Kidney capillary endothelial cell (primary cell): ENCODE measurements at regions not wholly inside any gene's neighbourhood (a gene's known extent, or its start where the extent isn't known, plus 50 kb on each side); places are given as distances from the start of the nearest gene placed in this dataset.
"Not testable (repeated sequence)": the region's sequence is repeated elsewhere in the genome, so short reads cannot be mapped to it uniquely, and the experiment has no call there.

Experiments used
- DNase-seq: peaks from one replicate; pipeline ENCODE4 v3.0.0-alpha.2; 2018; ENCODE audit warnings: low spot score

DNA sequence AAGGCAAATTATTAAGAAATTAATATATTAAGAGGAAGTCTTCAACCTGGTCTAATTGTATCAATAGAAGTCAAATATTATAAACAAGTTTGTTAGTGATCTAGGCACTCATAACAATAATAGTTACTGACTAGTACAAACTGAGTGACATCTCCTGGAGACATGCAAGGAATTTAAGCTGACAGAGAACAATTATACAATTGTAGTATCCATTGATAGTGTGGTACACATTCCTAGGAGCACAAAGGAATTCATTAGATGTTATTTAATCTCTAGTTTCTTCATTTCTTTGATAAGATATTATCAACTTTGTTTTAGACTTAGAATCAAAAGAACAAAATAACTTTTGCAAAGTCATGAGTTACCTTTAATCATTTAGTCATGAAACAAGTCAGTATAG lies 1048.6 kb downstream of the PCDH7 start:
- DNase-seq, result no peak

DNA sequence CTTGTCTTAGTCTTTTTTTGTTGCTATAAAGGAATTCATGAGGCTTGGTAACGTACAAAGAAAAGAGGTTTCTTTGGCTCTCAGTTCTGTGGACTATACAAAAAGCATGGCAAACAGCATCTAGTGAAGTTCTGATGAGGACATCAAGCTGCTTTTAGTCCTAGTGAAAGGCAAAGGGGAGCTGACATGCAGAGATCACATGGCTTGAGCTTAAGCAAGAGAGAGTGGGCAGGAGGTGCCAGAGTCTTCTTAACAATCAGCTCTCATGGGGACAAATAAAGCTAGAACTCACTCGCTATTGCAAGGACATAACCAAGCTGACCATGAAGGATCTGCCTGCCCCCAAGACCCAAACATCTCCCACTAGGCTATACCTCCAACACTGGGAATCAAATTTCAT lies 1063.1 kb downstream of the PCDH7 start:
- DNase-seq, result no peak

DNA sequence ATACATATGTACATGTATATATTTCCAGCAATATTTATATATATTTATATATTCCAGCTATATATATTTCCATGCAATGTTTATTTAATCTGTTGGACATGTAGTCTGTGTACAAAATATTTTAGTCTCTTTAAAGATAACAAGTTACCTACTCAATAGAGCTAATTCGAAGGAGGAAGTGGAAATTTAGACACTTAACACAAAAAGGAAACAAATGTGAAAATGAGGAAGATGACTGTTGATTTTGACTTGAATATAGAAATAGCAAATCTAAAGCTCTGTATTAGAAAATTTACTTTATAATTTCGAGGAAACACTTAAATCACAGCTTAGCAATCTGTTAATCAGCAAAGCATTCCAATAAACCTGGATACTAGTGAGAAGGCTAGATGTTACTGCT lies 1064.4 kb downstream of the PCDH7 start:
- DNase-seq, result no peak

DNA sequence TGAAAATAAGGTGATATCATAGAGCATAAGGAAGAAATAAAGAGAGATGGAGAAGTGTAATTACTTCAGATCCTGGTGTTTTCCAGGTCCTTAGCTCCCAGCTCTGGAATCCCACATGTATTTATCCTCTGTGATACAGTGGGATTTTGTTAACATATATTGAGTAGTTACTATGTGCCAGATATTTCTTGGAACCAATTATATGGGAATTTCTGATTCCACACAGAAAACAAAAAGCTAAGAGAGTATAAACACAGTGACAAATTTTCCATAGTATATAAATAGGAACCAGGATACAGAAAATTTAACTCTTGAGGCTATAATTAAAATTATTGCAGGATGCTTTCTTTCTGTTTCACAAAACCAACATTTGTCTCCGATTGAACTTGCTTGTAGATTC lies 1067.5 kb downstream of the PCDH7 start:
- no peak for DNase-seq

DNA sequence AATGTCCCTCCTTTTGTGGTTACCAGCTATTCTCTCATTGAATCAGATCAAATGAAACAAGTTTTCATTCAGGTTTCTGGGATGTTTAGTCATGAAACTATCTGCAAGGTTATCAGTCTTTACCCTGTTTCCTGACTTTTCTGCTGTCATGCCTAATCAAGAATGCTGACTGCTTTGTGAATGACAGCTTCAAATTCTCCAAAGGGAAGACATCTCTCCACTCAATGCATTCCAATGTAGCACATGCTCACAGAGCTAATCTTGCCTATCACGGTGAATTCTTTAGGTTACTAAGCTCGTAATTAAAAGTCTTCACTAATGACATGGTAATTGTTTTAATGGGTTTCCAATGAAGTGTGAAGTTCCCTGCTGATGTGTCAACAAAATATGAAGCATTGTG lies 1068.5 kb downstream of the PCDH7 start:
- DNase-seq, result no peak

DNA sequence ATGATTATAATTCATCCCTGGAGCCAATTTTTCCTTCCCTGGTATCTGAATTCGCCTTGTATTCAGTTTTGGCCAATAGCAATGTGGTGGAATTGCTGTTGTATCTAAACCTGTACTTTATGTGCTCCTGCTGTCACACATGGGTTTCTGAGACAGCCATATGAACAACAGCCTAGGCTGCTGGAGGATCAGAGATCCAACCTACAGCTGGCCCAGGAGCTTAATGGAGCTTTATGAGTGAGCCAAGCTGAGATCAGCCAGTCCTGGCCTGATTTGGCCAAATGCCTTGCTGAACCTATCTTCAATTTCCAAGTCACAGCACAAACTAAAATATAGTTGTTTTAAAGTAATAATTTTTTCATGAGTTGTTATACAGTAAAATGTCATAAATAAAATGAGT lies 1071.5 kb downstream of the PCDH7 start:
- no peak for DNase-seq

DNA sequence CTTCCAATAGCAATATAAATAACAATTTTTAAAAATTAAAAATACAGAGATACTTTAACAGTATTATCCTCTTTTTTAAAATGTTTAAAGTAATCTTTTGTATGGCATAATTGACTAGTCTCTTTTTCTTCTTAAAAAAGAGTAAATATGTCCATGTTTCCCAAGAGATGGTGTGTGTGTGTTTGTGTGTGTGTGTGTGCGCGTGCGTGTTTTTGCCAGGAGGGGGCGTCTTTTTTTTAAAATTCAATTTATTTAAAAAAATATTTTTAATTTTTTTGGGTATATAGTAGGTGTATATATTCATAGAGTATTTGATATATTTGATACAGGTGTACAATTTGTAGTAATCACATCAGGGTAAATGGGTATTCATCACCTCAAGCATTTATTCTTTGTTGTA lies 1073.7 kb downstream of the PCDH7 start:
- DNase-seq, result no peak

DNA sequence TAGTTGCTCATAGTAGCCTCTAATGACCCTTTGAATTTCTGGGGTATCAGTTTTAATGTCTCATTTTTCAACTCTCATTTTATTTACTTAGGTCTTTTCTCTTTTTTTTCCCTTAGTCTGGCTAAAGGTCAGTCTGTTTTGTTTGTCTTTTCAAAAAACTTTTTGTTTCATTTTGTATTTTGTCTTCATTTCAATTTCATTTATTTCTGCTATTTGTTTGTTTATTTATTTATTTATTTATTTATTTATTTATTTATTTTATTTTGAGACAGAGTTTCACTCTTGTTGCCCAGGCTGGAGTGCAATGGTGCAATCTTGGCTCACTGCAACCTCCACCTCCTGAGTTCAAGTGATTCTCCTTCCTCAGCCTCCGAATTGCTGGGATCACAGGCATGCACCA lies 1076.9 kb downstream of the PCDH7 start:
- DNase-seq, result not testable (repeated sequence)

DNA sequence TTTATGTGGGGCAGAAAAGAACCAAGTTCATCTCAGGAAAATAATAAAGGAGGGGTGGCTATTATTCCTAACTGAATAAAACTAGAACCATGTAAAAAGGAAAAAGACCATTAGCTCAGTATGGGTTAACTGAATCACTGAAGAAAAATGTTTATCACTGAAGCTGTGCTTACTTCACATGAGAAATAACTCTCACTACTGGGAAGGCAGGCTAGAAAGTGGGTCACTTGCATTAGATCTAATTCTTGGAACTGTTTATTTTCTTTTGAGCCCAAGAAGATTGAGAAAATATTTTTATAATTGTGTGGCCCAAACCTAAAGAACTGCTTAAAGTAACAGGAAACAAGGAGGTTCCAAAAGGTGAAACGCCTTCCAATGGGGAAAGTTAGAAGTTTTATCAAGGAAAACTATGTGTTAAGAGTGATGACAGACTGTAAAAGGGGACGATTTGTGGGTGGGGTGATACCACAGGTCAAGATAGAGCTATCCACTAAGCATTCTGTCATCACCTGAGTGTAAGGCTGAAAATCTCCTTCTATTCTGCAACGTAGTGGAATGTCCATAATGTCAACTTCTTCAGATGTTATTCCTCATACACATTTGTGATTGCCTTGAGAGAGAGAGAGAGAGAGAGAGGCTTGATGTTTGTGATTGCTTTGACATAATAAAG lies 1083.5 kb downstream of the PCDH7 start:
- DNase-seq, result no peak

DNA sequence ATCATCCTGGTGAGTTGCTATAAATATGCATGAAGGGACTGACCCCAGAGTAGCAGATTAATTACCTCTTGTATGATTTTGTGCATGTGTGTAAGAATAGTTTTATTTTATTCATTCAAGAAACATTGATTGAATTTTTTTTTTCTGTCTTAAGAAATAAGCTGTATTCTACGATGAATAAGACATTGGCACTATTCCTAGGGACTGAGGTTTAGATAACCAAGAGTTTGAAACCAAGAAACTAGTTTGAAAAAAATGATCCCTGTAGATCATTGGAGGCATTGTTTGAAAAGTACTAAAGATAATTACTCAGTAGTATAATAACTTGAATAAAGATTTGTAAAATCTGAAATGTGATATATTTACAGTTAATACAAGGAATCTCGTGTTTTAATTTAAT lies 1086.9 kb downstream of the PCDH7 start:
- DNase-seq, result no peak

DNA sequence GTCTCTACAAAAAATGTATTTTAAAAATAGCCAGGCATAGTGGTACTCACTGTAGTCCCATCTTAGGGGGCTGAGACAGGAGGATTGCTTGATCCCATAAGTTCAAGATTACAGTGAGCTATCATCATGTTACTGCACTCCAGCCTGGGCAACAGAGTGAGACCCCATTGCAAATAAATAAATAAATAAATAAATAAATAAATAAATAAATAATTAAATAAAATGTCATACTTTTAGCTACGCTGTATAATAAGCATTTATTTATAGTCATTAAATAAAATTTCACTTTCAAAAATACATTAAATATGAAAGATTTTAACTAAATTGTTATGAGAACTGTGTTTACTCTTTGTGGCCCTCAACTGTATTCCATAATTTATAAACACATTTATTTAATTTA lies 1124.2 kb downstream of the PCDH7 start:
- no peak for DNase-seq

DNA sequence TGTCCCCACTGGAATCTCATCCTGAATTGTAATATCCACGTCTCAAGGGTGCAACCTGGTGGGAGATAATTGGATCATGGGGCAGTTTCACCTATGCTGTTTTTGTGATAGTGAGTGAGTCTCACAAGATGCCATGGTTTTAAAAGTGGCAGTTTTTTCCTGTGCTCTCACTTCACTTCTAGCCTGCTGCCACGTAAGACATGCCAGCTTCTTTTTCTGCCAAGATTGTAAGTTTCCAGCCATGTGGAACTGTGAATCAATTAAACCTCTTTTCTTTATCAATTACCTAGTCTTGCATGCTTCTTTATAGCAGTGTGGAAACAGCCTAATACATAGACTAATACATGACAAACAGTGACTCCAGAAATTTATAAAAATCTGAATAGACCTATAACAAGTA lies 1131.8 kb downstream of the PCDH7 start:
- DNase-seq, result no peak

DNA sequence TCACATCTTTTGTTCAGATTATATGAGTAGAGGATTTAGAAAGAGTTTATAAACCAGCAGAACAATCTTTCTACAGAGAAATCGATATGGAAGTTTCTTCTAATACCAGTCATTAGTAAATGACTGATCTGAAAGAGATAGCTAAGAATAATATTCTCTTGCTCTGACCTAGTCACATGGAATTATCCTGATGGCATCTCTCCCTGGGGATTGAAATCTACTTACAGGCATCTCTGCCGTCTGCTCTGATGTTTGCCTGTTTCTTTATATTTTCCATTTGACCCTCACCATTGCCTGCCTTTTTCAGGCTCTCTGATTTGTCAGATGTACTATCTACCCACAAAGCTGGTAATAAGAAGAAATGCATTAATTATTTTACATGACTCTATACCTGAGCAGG lies 1157.3 kb downstream of the PCDH7 start:
- DNase-seq, result no peak

DNA sequence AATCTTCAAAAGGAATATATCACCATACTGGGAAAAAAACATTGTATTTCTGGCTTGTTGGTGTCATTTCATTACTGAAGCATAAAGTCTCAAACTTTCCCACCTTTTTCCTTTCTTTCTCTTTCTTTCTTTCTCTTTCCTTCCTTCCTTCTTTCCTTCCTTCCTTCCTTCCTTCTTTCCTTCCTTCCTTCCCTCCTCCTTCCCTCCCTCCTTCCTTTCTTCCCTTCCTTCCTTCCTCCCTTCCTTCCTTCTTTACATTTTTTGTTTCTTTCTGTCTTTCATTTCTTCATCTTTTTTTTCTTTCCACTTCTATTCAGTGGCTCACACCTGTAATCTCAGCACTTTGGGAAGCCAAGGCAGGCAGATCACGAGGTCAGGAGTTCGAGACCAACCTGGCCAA lies 1160.7 kb downstream of the PCDH7 start:
- DNase-seq, result not testable (repeated sequence)

DNA sequence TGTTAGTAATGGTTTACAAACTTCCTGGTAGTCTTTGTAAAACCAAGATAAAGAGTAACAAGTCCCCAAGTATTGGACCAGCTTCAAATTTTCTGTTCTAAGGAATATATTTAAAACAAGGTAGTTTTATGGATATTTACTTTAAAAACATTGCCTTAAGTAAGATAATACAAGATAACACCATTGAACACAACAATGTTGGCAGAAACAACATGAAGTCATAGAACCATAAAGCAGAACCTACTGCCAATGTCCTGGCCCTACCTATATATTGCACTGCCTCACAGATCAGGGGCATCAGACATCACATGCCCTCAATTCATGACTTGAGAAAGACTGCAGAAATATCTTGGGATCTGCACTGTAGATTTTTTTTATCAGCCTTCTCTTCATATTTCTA lies 1176.2 kb downstream of the PCDH7 start:
- DNase-seq, result no peak

DNA sequence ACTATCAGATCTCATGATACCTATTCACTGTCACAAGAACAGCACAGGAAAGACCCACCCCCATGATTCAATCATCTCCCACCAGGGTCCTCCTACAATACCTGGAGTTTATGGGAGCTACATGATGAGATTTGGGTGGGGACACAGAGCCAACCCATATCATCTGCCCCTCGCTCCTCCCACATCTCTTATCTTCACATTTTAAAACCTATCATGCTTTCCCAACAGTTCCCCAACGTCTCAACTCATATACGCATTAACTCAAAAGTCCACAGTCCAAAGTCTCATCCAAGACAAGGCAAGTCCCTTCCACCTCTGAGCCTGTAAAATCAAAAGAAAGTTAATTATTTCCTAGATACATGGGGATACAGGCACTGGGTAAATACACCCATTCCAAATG lies 1185.2 kb downstream of the PCDH7 start:
- DNase-seq, result no peak

DNA sequence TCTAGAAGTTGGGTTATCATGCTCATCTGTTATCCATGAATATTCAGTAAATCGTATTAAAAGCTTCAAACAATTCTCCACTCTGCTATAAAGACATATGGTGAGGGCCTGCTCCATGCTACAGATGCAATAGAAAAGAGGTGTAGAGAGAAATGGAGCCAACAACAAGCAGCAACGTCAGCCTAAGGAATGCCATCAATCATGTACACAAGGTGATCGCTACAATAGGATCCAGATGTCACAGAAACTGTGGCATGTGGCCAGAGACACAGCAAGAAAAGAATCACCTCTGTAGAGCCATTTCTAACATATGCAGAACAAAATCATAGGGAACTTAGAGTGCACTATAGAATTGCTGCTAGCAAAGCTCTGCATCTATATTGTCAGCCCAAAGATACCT lies 1188.1 kb downstream of the PCDH7 start:
- no peak for DNase-seq

DNA sequence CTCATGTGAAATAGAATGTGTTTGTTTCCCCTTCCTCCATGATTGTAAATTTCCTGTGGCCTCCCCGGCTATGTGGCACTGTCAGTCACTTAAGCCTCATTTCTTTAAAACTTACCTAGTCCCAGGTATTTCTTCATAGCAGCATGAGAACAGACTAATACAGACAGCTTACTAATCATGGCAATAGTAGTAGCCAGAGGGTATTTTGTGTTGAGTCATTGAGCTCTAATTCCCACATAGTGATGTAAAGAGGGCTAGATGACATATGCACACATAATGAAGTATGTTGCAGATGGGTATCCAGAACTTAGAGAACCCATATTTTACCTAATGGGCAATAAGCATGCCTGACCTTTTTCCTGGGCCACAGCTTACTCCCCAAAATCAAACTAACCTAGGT lies 1197.2 kb downstream of the PCDH7 start:
- DNase-seq, result no peak

DNA sequence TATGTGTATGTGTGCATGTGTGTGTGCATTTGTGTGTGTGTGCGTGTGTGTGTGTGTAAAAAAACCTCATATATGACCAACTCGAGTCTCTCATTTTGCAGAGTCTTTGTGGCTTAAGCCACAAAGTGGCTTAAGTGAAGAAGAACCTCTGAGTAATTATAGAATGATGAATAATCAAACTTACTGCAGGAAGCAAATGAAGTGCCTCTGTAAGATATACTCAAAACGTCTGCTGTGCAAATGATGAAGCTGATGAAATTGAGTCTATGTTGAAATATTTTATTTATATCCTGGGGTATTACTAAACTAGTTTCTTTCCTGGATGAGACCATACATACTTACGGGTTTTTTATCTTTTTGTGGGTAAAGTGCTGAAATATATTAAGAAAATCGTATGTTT lies 1198.7 kb downstream of the PCDH7 start:
- no peak for DNase-seq

DNA sequence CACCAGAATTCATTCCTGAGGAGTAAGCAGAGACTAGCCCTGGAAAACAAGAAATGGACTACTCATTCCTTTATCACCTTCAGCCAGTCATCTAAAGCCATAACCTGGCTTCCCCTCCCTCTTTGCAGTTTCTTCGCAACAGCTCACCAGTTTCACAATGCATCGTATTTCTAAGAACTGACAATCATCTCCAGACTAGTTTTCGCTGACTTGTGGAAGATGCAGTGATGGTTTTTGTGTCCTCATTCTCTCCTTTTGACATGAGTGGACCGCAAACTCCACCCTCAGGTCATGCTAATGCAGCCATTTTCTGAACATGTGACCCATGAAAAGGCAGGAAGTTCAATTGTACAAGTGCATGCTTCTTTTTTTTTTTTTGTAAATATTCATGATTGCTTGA lies 1203.5 kb downstream of the PCDH7 start:
- no peak for DNase-seq

DNA sequence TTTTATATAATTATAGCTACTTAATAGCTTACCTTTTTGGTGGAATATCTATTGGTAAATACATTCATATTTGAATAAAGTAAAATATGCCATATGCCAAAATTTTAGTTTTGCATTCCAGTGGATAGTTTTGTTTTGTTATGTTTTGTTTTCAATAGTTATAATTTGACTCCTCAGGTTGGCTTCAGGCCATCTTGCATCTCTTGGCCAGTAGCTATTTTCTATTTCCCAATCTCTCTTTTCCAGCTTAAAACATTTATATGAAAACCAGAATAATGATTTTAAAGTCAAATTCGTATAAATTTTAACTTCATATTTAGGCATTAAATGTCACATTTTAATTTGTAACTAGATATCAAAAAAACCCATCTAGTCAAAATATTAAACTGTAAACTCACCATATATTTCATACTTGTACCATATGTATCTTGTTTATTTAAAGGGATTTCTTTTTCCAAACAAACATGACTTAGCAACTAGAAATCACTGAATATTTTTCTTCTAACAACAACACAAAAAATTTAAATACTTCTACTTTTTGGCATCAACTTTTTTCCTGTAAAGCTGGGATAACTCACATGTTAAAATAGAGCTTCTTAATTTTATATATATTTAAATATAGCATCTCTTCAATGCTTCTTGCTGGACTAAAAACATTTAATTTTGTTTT lies 1209.6 kb downstream of the PCDH7 start:
- no peak for DNase-seq

DNA sequence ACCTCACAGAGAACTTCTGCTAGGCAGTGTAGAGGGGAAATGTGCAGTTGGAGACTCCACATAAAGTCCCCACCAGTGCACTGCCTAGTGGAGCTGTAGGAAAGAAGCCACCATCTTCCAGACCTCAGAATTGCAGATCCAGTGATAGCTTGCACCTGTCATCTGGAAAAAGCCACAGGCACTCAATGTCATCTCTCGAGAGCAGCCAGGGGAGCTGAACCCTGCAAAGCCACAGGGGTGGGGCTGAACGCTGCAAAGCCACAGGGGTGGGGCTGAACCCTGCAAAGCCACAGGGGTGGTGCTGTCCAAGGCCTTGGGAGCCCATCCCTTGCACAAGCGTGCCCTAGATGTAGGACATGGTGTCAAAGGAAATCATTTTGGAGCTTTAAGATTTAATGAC lies 1226.3 kb downstream of the PCDH7 start:
- DNase-seq, result no peak

DNA sequence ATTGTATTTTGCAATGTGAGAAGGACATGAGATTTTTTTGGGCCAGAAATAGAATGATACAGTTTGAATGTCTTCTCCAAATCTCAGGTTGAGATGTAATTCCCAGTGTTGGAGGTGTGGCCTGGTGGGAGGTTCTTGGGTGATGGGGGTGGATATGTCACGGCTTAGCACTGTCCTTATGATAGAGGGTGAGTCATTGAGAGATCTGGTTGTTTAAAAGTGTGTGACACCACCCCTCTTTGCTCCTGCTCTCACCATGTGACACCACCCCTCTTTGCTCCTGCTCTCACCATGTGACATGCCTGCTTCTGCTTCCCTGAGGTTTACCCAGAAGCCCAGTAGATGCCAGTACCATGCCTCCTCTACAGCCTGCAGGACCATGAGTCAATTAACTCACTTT lies 1226.9 kb downstream of the PCDH7 start:
- DNase-seq, result no peak

DNA sequence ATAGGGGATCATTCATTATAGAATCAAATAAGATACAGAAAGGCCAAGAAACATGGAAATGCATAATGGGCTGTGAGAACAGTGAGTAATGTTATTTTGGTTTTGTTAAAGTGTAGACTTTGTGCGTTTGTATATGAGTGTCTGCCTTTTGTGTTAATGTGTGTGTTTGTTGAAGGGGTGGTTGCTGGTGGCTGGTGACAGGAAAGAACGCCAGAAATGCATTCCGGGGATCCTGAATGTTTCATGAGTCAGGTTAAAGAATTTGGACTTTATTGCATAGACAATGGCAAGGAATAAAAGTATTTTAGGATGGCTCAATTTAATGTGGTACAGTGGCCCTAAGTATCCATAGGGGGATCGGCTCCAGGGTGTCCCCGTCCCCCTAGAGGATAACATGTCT lies 1228.9 kb downstream of the PCDH7 start:
- DNase-seq, result no peak
